HCT116 (cell line): ENCODE measurements at regions not wholly inside any gene's neighbourhood (a gene's known extent, or its start where the extent isn't known, plus 50 kb on each side); places are given as distances from the start of the nearest gene placed in this dataset.

Experiments used
- ATAC-seq: fragments of 200-7000 bp; cut with Tn5 transposase; 2 replicates; pipeline ENCODE4 v1.9.1; 2020; ENCODE audit warnings: mild to moderate bottlenecking, moderate library complexity
- BruUV-seq: library from RNA; stranded (reverse); fragments of 400-500 nt; replicated peaks from 2 replicates; lab custom pipeline; 2021; lab: Mats Ljungman, UMichigan
- CTCF ChIA-PET: fragments of 300-600 bp; sonication (Branson Sonifier 250); formaldehyde crosslinking; loops from one replicate; lab custom pipeline; 2021; ENCODE audit warnings: antibody characterized with exemption; lab: Charles Lee
- POLR2A ChIA-PET: fragments of 300-600, 350-600 bp; sonication (Branson Sonifier 250); formaldehyde crosslinking; loops from one replicate; lab custom pipeline; 2021; ENCODE audit warnings: antibody characterized with exemption; lab: Charles Lee
- RAD21 ChIA-PET, 2 experiments: fragments of 300-600 bp; sonication (Branson Sonifier 250); formaldehyde crosslinking; loops; one replicate each; lab custom pipeline; 2023; ENCODE audit warnings: low total read pairs in 2 of 2; ENCODE audit not compliant: uncharacterized antibody in 2 of 2, unreplicated experiment in 2 of 2, low non-redundant PET in 1 of 2; lab: Charles Lee
- DNase-seq: peaks from one replicate; pipeline ENCODE4 v3.0.0-alpha.2; 2010; ENCODE audit warnings: low read depth, low spot score
- H2AFZ ChIP-seq: fragments of 200-600 bp; shearing (Covaris generic), sonication (generic); 2 replicates; pipeline ENCODE4 v1.6.1; 2017; ENCODE audit warnings: low read depth, mixed run types, mixed read lengths, antibody characterized with exemption, low read length; ENCODE audit not compliant: poor library complexity, severe bottlenecking
- H3K27ac ChIP-seq: 2 replicates; pipeline ENCODE4 v1.5.1; 2012; ENCODE audit warnings: low read depth, low read length
- H3K27me3 ChIP-seq: fragments of 200-600 bp; sonication (generic); 2 replicates; pipeline ENCODE4 v1.6.1; 2016; ENCODE audit warnings: mixed run types, low read length, mixed read lengths; ENCODE audit not compliant: insufficient read depth
- H3K36me3 ChIP-seq, 2 experiments: fragments of 200-500 bp in 1 of 2; fragments of 200-600 bp in 1 of 2; sonication (Bioruptor generic) in 1 of 2; sonication (generic) in 1 of 2; 2 replicates each; pipeline versions ENCODE4 v1.5.1 to v1.6.1; 2014 to 2016; ENCODE audit warnings: low read length in 2 of 2, inconsistent platforms in 1 of 2, mixed read lengths in 1 of 2, mixed run types in 1 of 2; ENCODE audit not compliant: insufficient read depth in 2 of 2, control insufficient read depth in 1 of 2
- H3K4me1 ChIP-seq, 2 experiments: fragments of 200-600 bp in 1 of 2; sonication (generic) in 1 of 2; 2 replicates each; pipeline versions ENCODE4 v1.5.1 to v1.6.1; 2012 to 2017; ENCODE audit warnings: low read length in 2 of 2, inconsistent platforms in 1 of 2, mild to moderate bottlenecking in 1 of 2, mixed read lengths in 1 of 2, mixed run types in 1 of 2, moderate library complexity in 1 of 2; ENCODE audit not compliant: insufficient read depth in 2 of 2, control insufficient read depth in 1 of 2
- H3K4me2 ChIP-seq: fragments of 200-600 bp; sonication (generic); 2 replicates; pipeline ENCODE4 v1.6.1; 2017; ENCODE audit warnings: mixed run types, low read length, mixed read lengths
- H3K4me3 ChIP-seq, 2 experiments: fragments of 200-600 bp in 1 of 2; sonication (generic) in 1 of 2; replicated peaks in 1 of 2; 2 replicates each; pipeline ENCODE4 v1.5.1; 2011 to 2016; ENCODE audit warnings: low read length in 2 of 2, control low read depth in 1 of 2, low read depth in 1 of 2, mild to moderate bottlenecking in 1 of 2, mixed read lengths in 1 of 2, mixed run types in 1 of 2
- H3K79me2 ChIP-seq: fragments of 200-600 bp; sonication (generic); 2 replicates; pipeline ENCODE4 v1.6.1; 2017; ENCODE audit warnings: mild to moderate bottlenecking, mixed run types, low read length, moderate library complexity, mixed read lengths; ENCODE audit not compliant: insufficient read depth
- H3K9ac ChIP-seq: fragments of 200-600 bp; sonication (generic); 2 replicates; pipeline ENCODE4 v1.6.1; 2016; ENCODE audit warnings: low read length, mixed read lengths
- H3K9me2 ChIP-seq: fragments of 200-600 bp; sonication (generic), shearing (Covaris generic); 2 replicates; pipeline ENCODE4 v1.6.1; 2017; ENCODE audit warnings: mixed run types, mild to moderate bottlenecking, moderate library complexity; ENCODE audit not compliant: insufficient read depth
- H3K9me3 ChIP-seq, 2 experiments: fragments of 200-500 bp in 1 of 2; fragments of 200-600 bp in 1 of 2; sonication (Bioruptor generic) in 1 of 2; sonication (generic) in 1 of 2; 2 replicates each; pipeline ENCODE4 v1.6.1; 2014 to 2017; ENCODE audit warnings: low read length in 2 of 2, mixed read lengths in 2 of 2, inconsistent platforms in 1 of 2, low read depth in 1 of 2, mild to moderate bottlenecking in 1 of 2, mixed run types in 1 of 2, moderate library complexity in 1 of 2; ENCODE audit not compliant: control insufficient read depth in 1 of 2, insufficient read depth in 1 of 2
- H4K20me1 ChIP-seq: fragments of 200-600 bp; sonication (generic), shearing (Covaris generic); 2 replicates; pipeline ENCODE4 v1.6.1; 2017; ENCODE audit warnings: mixed run types, mild to moderate bottlenecking, moderate library complexity; ENCODE audit not compliant: insufficient read depth
- CEBPB ChIP-seq: IDR thresholded peaks from 2 replicates; pipeline ENCODE4 v1.6.1; 2012; ENCODE audit warnings: low read depth
- RAD21 ChIP-seq: IDR thresholded peaks from 2 replicates; pipeline ENCODE4 v1.6.1; 2012; ENCODE audit warnings: low read depth, mild to moderate bottlenecking
- ZNF274 ChIP-seq: fragments of 200-500 bp; sonication (Bioruptor generic); IDR thresholded peaks from 2 replicates; pipeline ENCODE4 v1.6.1; 2014; ENCODE audit warnings: mild to moderate bottlenecking, low read depth, low read length, inconsistent platforms
- intact Hi-C: fragments of 100-400 bp; cut with micrococcal nuclease; formaldehyde crosslinking; loops from 2 replicates; pipeline ENCODE4 v1.10.0; 2022

- Histone ChIP-seq H3K4me1 (no peaks in the 10 kb centered on the region), H3K27ac (no peak overlapping the region), H2AFZ (no peak overlapping the region), H3K9me3 (no peaks in the 10 kb centered on the region), H3K27me3 (no peaks in the 10 kb centered on the region), H4K20me1 (no peaks in the 10 kb centered on the region), H3K36me3 (no peaks in the 10 kb centered on the region), H3K79me2 (no peaks in the 10 kb centered on the region), H3K4me3 (no peak overlapping the region), H3K4me2 (no peak overlapping the region), H3K9me2 (no peaks in the 10 kb centered on the region), H3K9ac (no peak overlapping the region)
- RAD21 ChIA-PET: no interaction called here
- DNase-seq (no peak), ATAC-seq (no peak)
- intact Hi-C loops: no loop called here
- CTCF ChIA-PET: no interaction called here
- POLR2A ChIA-PET: no interaction called here
- TF ChIP-seq RAD21 (no peak), ZNF274 (no peak)
- no TSS peak for BruUV-seq
These were observed 492.6 kb upstream of the TBL1XR1 start for GRCh38 chr3:177689869-177690268.

GRCh38 chr3:177690306-177690705 lies 493.0 kb upstream of the TBL1XR1 start:
- Histone ChIP-seq H3K9me3 (no peaks in the 10 kb centered on the region), H3K79me2 (no peaks in the 10 kb centered on the region), H3K9me2 (no peaks in the 10 kb centered on the region), H3K4me2 (no peak overlapping the region)
- ChIA-PET RAD21 (no interaction called here), POLR2A (no interaction called here)
- intact Hi-C loops: no loop called here
- no peak for DNase-seq
- BruUV-seq: no TSS peak
- no peak for TF ChIP-seq CEBPB
- no peak for TF ChIP-seq ZNF274
- TF ChIP-seq, all 23 proteins: peak for 0
- Histone ChIP-seq H3K27me3 (no peaks in the 10 kb centered on the region), H3K4me3 (no peak overlapping the region), H2AFZ (no peak overlapping the region), H3K36me3 (no peaks in the 10 kb centered on the region), H3K4me1 (no peaks in the 10 kb centered on the region), H3K9ac (no peak overlapping the region), H4K20me1 (no peaks in the 10 kb centered on the region), H3K27ac (no peak overlapping the region)
- CTCF ChIA-PET: no interaction called here
- ATAC-seq: no peak
